NCI-H2029 treated with DMSO at 0.1 percent for 48 hours (cell line): ENCODE measurements at regions not wholly inside any gene's neighbourhood (a gene's known extent, or its start where the extent isn't known, plus 50 kb on each side); places are given as distances from the start of the nearest gene placed in this dataset.

Experiments used
- DNase-seq: peaks from one replicate; lab custom pipeline; 2025; lab: John Stamatoyannopoulos, UW

DNA sequence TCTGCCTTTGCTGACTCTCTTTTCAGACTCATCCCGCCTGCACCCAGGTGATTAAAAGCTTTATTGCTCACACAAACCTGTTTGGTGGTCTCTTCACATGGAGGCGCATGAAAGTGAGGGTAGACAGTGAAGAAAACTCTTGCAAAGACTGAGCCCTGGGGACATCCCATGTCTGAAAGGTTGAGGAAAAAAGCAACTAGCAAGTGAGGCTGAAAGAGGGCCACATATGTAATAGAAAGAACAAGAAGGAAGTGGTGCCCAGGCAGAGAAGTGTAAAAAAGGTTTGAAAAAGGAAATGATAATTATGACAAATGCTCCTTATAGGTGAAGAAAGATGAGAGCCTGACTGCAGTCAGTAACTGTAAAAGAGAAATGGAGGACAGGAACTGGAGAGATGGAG is 115.9 kb upstream of the NEK7 start:
- no peak for DNase-seq

- DNase-seq = no peak
Measured at GRCh38 chr1:198042168-198042567, 114.6 kb upstream of the NEK7 start.

GRCh38 chr1:198047913-198048312 is 108.9 kb upstream of the NEK7 start:
- DNase-seq = no peak

GRCh38 chr1:198054510-198054909 is 102.3 kb upstream of the NEK7 start:
- no peak for DNase-seq

GRCh38 chr1:198056255-198056654 is 100.5 kb upstream of the NEK7 start:
- DNase-seq = no peak

DNA sequence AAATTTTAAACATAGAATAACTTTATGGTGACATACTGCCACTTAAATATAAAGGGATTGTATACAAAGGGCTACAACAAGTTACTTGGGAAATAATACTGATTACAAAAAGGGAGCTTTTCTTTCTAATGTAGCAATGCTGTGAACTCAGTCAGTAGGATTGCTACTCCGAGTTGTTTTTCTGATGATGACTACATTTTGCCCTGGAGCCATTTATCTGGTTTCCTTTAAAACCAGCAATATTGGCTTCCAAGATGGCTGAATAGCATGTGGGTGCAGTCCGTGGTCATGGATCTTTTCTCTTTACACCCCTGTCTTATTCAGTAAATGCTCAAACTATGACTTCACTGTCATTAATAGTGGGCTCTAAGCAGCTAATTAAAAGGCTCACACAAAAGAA is 92.6 kb upstream of the NEK7 start:
- DNase-seq = no peak

DNA sequence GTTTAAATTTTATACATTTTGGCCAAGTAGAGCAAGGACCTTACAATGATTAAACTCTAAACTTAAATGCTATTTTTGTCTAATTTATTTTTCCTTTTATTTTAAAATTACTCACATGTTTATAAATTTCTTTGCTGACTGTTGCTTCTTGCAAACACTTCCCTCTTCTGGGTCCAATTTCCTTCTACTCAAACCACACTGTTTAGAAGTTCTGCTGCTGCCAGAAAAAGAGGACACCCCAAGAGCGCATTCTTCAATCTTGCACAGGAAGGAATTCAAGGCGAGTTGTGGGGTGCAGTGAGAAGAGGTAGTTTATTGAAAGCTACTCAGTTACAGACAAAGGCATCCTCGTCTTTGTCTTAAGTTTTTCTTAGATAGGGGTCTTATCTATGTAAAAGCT is 88.5 kb upstream of the NEK7 start:
- DNase-seq = no peak

GRCh38 chr1:198072177-198072576 is 84.6 kb upstream of the NEK7 start:
- DNase-seq = no peak

DNA sequence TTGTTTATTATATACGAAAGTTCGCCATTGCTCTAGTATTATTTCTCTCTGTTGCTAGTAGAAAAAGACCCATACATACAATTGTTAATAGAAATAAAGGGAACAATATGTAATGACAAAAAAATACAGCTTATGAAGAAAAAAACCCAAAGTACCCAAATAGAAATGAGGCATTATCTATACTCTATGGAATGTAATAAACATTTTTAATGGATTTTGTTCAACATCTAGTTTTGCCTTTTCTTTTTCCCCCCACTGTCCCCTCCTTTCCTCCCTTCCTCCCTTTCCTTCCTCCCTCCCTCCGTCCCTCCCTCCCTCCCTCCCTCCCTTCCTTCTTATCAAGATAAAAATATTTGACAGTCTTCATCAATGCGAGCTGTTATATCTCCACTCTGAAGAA is 81.5 kb upstream of the NEK7 start:
- DNase-seq = no peak

DNA sequence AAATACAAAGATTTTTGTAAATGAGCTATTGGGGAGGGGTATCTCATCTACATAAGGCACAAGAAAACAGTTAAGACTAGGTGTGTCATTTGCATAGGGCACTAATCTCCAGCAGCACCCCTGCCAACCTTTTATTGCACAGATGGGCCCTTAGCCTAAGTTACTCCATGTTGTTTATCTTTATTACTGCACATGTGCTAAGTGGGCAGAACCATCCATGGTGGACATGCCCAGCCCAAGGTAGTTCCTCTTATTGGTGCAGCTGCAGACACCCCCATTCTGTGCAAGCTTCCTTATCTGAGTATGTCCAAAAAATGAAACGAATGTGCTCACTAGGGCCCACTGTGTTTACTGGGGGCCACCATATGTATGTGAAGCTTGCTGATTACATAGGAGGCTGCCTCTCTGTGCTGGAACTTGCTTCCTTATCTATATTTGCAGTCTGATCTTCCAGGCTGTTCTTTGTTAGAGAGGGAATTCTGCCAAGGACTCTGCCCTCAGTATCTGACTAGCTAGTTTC is 77.3 kb upstream of the NEK7 start:
- no peak for DNase-seq

GRCh38 chr1:198082576-198082975 is 74.2 kb upstream of the NEK7 start:
- DNase-seq = no peak

DNA sequence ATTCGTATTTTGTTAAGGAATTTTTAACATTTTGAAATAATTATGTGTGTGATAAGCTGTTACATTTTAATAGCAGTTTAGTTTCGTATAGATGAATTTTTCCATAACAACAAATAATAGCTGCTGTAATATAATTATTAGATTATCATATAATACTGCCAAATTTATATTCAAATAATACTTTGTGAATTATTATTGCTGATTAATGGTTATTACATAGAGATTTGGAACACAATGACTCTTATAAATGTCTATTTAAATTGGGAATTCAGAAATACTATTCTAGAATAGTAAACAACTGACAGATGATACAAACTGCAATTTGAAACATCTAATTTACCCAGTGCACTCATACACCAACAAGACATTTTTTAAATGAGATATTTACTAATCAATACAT is 73.2 kb upstream of the NEK7 start:
- no peak for DNase-seq

DNA sequence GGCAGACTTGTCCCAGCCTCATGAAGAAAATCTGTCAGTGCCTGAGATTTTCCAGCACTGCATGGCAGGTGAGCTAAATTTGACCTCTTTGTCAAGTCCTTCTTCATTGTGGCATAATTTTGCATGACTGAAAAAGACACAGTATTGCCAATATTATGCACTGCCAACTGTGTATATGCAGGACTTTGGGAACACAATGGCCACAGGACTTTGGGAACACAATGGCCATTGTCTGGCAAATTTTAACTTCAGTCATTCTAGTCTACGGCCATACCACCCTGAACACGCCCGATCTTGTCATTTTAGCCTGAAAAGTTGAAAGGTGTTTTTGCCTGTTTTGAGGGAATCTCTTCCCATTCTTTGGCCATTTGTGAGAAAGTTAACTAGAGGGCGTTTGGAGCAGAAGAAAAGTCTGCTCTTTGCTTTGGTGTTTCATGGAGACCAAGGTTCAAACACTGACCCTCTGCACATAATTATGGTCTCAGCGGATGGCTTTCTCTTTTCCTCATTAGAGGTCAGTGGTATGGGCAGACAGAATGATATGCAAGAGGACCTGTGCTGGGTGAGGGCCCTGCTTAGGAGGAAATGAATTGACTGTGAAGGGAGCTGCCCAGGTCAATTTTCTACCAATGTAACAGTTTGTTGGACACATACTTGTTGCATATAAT is 72.4 kb upstream of the NEK7 start:
- DNase-seq = no peak

DNA sequence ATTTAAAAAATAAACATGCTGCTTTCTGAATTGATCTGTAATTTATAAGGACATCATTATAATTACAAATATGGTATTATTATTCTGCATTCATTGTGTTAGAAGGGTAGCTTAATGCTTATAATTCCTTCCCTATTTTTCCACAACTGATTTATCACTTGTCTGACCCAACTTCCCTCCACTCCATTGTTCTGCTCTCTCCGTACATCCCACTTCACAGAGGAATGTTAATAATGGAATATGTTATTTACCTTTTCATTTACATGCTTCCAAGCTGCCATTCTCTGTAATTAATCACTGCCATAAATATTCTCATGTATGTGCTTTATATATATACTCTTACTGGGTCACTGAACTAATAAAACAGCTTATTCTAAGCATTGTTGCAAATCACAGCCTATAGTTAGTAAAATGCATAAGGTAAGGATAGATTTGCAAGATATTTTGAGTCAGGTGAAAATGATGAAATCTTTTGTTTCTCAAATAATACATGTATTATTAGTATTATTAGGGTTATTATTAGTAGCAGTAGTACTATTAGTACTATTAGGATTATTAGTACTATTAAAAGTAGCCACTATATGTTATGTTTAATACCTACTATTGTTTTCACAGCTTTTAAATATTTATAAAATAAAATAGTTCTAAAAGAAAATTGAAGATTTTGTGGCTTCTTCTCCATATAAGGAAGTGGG is 70.6 kb upstream of the NEK7 start:
- no peak for DNase-seq

- DNase-seq = no peak
Measured at GRCh38 chr1:198087831-198088230, 69.0 kb upstream of the NEK7 start.

DNA sequence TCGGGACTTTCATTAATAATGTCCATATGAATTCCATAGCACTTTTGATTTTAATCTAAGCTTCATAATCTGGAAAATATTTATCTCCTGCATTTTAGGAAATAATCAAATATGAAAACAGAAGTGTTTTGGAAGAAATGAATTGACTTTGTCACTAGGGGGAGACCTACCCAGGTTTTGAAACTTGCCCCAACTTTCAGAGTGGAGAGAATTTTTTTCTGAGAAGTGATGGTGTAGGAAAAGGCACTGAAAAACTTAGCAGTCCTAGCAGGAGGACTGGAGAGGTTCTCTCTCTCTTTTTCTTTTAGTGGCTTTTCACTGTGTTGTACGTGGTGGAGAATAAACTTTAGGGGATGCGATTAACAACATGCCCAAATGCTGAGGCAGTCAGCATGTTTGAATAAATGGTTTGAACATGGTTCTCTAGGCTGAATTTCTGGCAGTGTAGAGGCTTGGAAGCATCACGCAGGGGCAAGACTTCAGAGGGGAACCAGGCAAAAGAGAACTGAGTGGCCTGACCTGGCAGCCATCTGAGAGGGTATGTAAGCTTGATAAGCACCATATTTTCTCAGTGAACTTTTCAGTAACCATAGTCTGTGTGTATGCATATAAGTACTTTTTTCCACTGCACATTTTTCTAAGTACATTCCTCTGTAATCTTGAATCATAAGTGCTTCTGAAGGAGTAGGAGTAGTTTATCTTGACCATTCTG is 68.3 kb upstream of the NEK7 start:
- no peak for DNase-seq

GRCh38 chr1:198096390-198096789 is 60.4 kb upstream of the NEK7 start:
- DNase-seq = no peak

DNA sequence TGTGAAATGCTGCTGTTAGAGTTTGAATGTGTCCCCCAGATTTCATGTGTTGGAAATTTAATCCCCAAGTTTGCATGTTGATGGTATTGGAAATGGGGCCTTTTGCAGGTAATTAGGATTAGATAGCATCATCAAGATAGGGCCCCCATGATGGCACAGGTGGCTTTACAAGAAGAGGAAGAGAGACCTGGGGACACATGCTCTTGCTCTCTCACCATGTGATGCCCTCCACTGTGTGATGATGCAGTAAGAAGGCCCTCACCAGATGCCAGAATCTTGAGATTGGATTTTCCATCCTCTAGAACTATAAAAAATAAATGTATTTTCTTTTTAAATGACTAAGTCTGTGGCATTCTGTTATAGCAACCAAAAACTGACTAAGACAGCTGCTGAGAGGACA is 57.0 kb upstream of the NEK7 start:
- DNase-seq = no peak

DNA sequence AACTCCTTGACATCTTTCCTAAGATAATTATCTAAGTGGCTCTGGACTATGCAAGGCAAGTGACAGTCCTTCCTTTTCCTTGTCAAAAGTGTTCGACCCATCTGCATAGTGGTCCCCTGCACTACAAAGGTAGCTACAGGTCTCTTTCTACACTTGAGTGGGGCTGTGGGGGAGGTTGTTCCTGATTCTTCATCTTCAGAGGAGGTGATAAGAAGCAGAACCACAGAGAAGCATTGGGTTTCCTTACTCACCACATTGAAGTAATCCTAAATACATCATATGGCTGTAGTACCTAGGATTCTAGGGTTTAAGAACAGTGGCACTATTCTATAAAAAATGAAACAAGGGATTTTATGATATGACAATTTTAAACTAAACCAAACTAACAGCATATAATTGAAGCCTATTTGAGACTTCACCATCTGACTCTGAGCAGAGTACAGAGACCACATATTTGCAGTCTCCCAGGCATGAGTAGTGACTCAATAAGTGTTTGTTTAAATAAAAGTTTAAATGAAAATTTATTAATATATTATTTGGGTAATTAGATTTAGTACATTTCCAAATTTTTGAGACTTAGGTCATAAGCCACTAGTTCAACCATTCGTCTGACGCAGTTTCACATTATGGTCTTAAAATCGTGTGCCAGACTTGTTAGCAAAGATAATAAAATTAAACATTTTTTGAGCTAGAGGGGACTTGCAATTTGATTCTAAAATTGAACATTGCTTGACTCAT is 54.9 kb upstream of the NEK7 start:
- DNase-seq = no peak

GRCh38 chr1:198102454-198102827 is 54.4 kb upstream of the NEK7 start:
- no peak for DNase-seq

DNA sequence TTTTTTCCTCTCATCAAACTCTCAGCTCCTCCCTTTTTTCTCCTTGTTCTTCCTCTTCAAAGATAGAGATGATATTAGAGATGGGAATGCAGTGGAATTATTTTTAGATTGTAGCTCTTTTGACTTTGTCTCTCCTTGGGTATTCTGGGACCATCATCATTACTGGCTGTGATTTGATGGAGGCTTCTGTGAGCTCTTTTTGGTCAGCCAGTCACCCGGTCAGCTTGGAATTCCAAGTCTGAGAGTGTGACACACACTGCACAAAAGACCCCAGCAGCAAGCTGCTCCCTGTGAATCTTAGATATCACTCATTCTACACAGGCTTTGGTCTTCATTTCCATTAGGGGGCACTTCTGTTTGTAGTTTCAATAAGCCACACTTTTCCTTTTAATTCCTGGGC is 51.6 kb upstream of the NEK7 start:
- no peak for DNase-seq

DNA sequence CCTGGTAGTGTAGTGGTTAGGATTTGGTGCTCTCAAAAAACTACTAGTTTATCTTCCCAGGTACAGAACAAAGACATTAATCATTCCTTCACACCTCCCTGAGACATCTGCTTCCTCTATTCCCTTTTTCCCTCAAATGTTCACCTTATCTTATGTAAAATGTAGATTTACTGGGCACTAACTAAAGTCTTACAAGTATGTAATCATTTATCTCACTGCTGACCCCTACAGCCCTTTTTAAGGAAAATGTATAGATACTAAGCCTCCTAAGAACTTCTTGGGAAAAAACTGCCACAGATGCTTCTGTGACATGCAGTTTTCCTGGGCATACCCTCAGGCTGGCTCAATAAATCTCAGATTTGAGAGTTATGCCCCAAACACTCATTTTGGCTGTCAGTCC is 50.8 kb upstream of the NEK7 start:
- no peak for DNase-seq
